Tibial nerve (tissue), 4 donors: ENCODE measurements at regions not wholly inside any gene's neighbourhood (a gene's known extent, or its start where the extent isn't known, plus 50 kb on each side); places are given as distances from the start of the nearest gene placed in this dataset.

Source experiments
- DNase-seq, 2 donors: peaks; one replicate each; pipeline ENCODE4 v3.0.0-alpha.2; 2019; ENCODE audit warnings: low spot score in 2 of 2
- H3K27ac ChIP-seq, 4 donors: fragments of 200-600 bp; sonication (generic) in 3 of 4; one replicate each; pipeline ENCODE4 v1.5.1; 2017 to 2019; ENCODE audit warnings: mild to moderate bottlenecking in 1 of 4
- H3K27me3 ChIP-seq, 2 donors: fragments of 200-600 bp; sonication (generic) in 1 of 2; one replicate each; pipeline versions ENCODE4 v1.5.1 to v1.6.0; 2017 to 2019
- H3K36me3 ChIP-seq, 3 donors: fragments of 200-600 bp; sonication (generic); one replicate each; pipeline ENCODE4 v1.5.1; 2018 to 2019
- H3K4me1 ChIP-seq, 4 donors: fragments of 200-600 bp; sonication (generic) in 3 of 4; one replicate each; pipeline ENCODE4 v1.5.1; 2017 to 2019
- H3K4me3 ChIP-seq, 4 donors: fragments of 200-600 bp; sonication (generic) in 3 of 4; one replicate each; pipeline ENCODE4 v1.5.1; 2017 to 2019; ENCODE audit warnings: mild to moderate bottlenecking in 1 of 4, moderate library complexity in 1 of 4
- H3K9me3 ChIP-seq, 4 donors: fragments of 200-600 bp; sonication (generic) in 3 of 4; one replicate each; pipeline ENCODE4 v1.5.1; 2017 to 2019
- CTCF ChIP-seq, 5 experiments: fragments of 200-600 bp in 3 of 5; fragments of 450-650 bp in 2 of 5; sonication (generic) in 3 of 5; IDR thresholded peaks; one replicate each; pipeline ENCODE4 v1.5.1; 2016 to 2019; ENCODE audit warnings: antibody characterized with exemption in 5 of 5, mild to moderate bottlenecking in 3 of 5, moderate library complexity in 2 of 5
- EP300 ChIP-seq, 2 donors: sonication (generic); formaldehyde crosslinking; IDR thresholded peaks; one replicate each; pipeline ENCODE4 v1.6.1; 2017; ENCODE audit warnings: antibody characterized with exemption in 2 of 2, mild to moderate bottlenecking in 1 of 2
- POLR2A ChIP-seq, 2 donors: fragments of 450-650 bp; IDR thresholded peaks; one replicate each; pipeline ENCODE4 v1.6.1; 2017; ENCODE audit warnings: antibody characterized with exemption in 2 of 2, mild to moderate bottlenecking in 2 of 2, moderate library complexity in 2 of 2
- whole genome bisulfite sequencing, 2 donors: methylation state at CpG; one replicate each; pipeline ENCODE4 v1.1.5; 2018; 5-methylcytosine and 5-hydroxymethylcytosine counted together

GRCh38 chr1:242876030-242876429 lies 351.5 kb upstream of the PLD5 start:
- Histone ChIP-seq H3K4me3 (no peak overlapping the region), H3K27ac (no peak overlapping the region), H3K4me1 (no peaks in the 10 kb centered on the region), H3K9me3 (no peaks in the 10 kb centered on the region), H3K27me3 (no peaks in the 10 kb centered on the region), H3K36me3 (no peaks in the 10 kb centered on the region)
- WGBS, 2 donors, result 71 to 76% methylated on average over 1 of the region's 1 CpG
- TF ChIP-seq CTCF (IDR thresholded peaks at IDR 0.05) (no peak), EP300 (IDR thresholded peaks at IDR 0.05) (no peak), POLR2A (IDR thresholded peaks at IDR 0.05) (no peak)
- DNase-seq, result no peak

- no peaks in the 10 kb centered on the region for H3K27me3 ChIP-seq
- H3K4me1 ChIP-seq, result no peaks in the 10 kb centered on the region
- DNase-seq, result no peak
- H3K27ac ChIP-seq, result no peak overlapping the region
- H3K4me3 ChIP-seq, result no peak overlapping the region
- TF ChIP-seq POLR2A (IDR thresholded peaks at IDR 0.05), result no peak
- TF ChIP-seq EP300 (IDR thresholded peaks at IDR 0.05), result no peak
- TF ChIP-seq CTCF (IDR thresholded peaks at IDR 0.05), result no peak
- 43 to 44% methylated on average over 1 of the region's 1 CpG for WGBS, 2 donors
- no peaks in the 10 kb centered on the region for H3K9me3 ChIP-seq
- no peaks in the 10 kb centered on the region for H3K36me3 ChIP-seq
Observed at GRCh38 chr1:242873661-242874060, 349.2 kb upstream of the PLD5 start.

- WGBS, 2 donors, result 88 to 97% methylated on average over 5 of the region's 5 CpGs
- no peaks in the 10 kb centered on the region for H3K27me3 ChIP-seq
- H3K9me3 ChIP-seq, result no peaks in the 10 kb centered on the region
- no peak overlapping the region for H3K27ac ChIP-seq
- H3K4me1 ChIP-seq, result no peaks in the 10 kb centered on the region
- DNase-seq, result no peak
- TF ChIP-seq EP300 (IDR thresholded peaks at IDR 0.05) (no peak), CTCF (IDR thresholded peaks at IDR 0.05) (no peak), POLR2A (IDR thresholded peaks at IDR 0.05) (no peak)
- no peaks in the 10 kb centered on the region for H3K36me3 ChIP-seq
- H3K4me3 ChIP-seq, result no peak overlapping the region
Observed at GRCh38 chr1:242872521-242872920, 348.0 kb upstream of the PLD5 start.

- Histone ChIP-seq H3K4me1 (no peaks in the 10 kb centered on the region), H3K36me3 (no peaks in the 10 kb centered on the region), H3K27ac (no peak overlapping the region), H3K4me3 (no peak overlapping the region), H3K9me3 (no peaks in the 10 kb centered on the region), H3K27me3 (no peaks in the 10 kb centered on the region)
- TF ChIP-seq POLR2A (IDR thresholded peaks at IDR 0.05) (no peak), EP300 (IDR thresholded peaks at IDR 0.05) (no peak), CTCF (IDR thresholded peaks at IDR 0.05) (no peak)
- WGBS, 2 donors, result 43 to 49% methylated on average over 5 of the region's 5 CpGs
- no peak for DNase-seq
Observed at GRCh38 chr1:242871471-242872030, 347.1 kb upstream of the PLD5 start.

GRCh38 chr1:242870966-242871365 lies 346.5 kb upstream of the PLD5 start:
- TF ChIP-seq EP300 (IDR thresholded peaks at IDR 0.05) (no peak), CTCF (IDR thresholded peaks at IDR 0.05) (no peak)
- no peaks in the 10 kb centered on the region for H3K4me1 ChIP-seq
- no peaks in the 10 kb centered on the region for H3K9me3 ChIP-seq
- no peak overlapping the region for H3K4me3 ChIP-seq
- no peaks in the 10 kb centered on the region for H3K36me3 ChIP-seq
- no peaks in the 10 kb centered on the region for H3K27me3 ChIP-seq
- DNase-seq, result no peak
- H3K27ac ChIP-seq, result no peak overlapping the region
